Brain pericyte (primary cell): ENCODE measurements at regions not wholly inside any gene's neighbourhood (a gene's known extent, or its start where the extent isn't known, plus 50 kb on each side); places are given as distances from the start of the nearest gene placed in this dataset.

ENCODE experiments used
- DNase-seq: peaks from one replicate; pipeline ENCODE4 v3.0.0-alpha.2; 2012; ENCODE audit warnings: low read depth, low spot score

- DNase-seq: no peak
These were observed 683.5 kb upstream of the GRM7 start for GRCh38 chr3:6177417-6177816.

- DNase-seq: no peak
These were observed 681.2 kb upstream of the GRM7 start for GRCh38 chr3:6179761-6180160.

GRCh38 chr3:6180171-6180570 is 680.7 kb upstream of the GRM7 start:
- DNase-seq: no peak

GRCh38 chr3:6182476-6182875 is 678.4 kb upstream of the GRM7 start:
- DNase-seq: no peak

GRCh38 chr3:6182909-6183308 is 678.0 kb upstream of the GRM7 start:
- DNase-seq: no peak

- DNase-seq: no peak
These were observed 671.5 kb upstream of the GRM7 start for GRCh38 chr3:6189384-6189783.

GRCh38 chr3:6204891-6205290 is 656.0 kb upstream of the GRM7 start:
- DNase-seq: no peak

- DNase-seq: no peak
These were observed 644.5 kb upstream of the GRM7 start for GRCh38 chr3:6216135-6217026.

- DNase-seq: no peak
These were observed 640.5 kb upstream of the GRM7 start for GRCh38 chr3:6220447-6220846.

- no peak for DNase-seq
These were observed 638.8 kb upstream of the GRM7 start for GRCh38 chr3:6222069-6222468.

GRCh38 chr3:6223572-6223971 is 637.3 kb upstream of the GRM7 start:
- no peak for DNase-seq

GRCh38 chr3:6228958-6229683 is 631.8 kb upstream of the GRM7 start:
- DNase-seq: no peak

GRCh38 chr3:6229778-6230410 is 631.0 kb upstream of the GRM7 start:
- no peak for DNase-seq

GRCh38 chr3:6242104-6242503 is 618.8 kb upstream of the GRM7 start:
- no peak for DNase-seq

- DNase-seq: no peak
These were observed 612.4 kb upstream of the GRM7 start for GRCh38 chr3:6248528-6248927.

GRCh38 chr3:6249679-6250078 is 611.2 kb upstream of the GRM7 start:
- no peak for DNase-seq

GRCh38 chr3:6250167-6250566 is 610.7 kb upstream of the GRM7 start:
- no peak for DNase-seq

GRCh38 chr3:6251612-6252400 is 609.1 kb upstream of the GRM7 start:
- no peak for DNase-seq

- no peak for DNase-seq
These were observed 606.4 kb upstream of the GRM7 start for GRCh38 chr3:6254490-6254889.

- DNase-seq: no peak
These were observed 605.7 kb upstream of the GRM7 start for GRCh38 chr3:6255229-6255628.

GRCh38 chr3:6260551-6261191 is 600.2 kb upstream of the GRM7 start:
- no peak for DNase-seq
